WTC11 (cell line): ENCODE measurements at regions not wholly inside any gene's neighbourhood (a gene's known extent, or its start where the extent isn't known, plus 50 kb on each side); places are given as distances from the start of the nearest gene placed in this dataset.

Experiments
- ATF6 ChIP-seq: sonication (generic); formaldehyde crosslinking; IDR thresholded peaks from 2 replicates; pipeline ENCODE4 v1.8.1; 2023; ENCODE audit warnings: mild to moderate bottlenecking, missing genetic modification reagents
- FOXK1 ChIP-seq: sonication (generic); formaldehyde crosslinking; IDR thresholded peaks from 2 replicates; pipeline ENCODE4 v1.8.0; 2022; ENCODE audit warnings: mild to moderate bottlenecking, moderate library complexity, missing genetic modification reagents
- GRHL2 ChIP-seq: fragments of 250-450 bp; sonication (Bioruptor Pico); IDR thresholded peaks from 2 replicates; pipeline ENCODE4 v1.8.0; 2022; ENCODE audit warnings: mild to moderate bottlenecking, moderate library complexity; ENCODE audit not compliant: insufficient replicate concordance, severe bottlenecking
- IRF2 ChIP-seq: sonication (generic); formaldehyde crosslinking; IDR thresholded peaks from 2 replicates; pipeline ENCODE4 v1.8.0; 2022; ENCODE audit warnings: low read depth, missing genetic modification reagents, borderline replicate concordance
- KAT7 ChIP-seq: sonication (generic); formaldehyde crosslinking; IDR thresholded peaks from 2 replicates; pipeline ENCODE4 v1.8.1; 2023; ENCODE audit warnings: missing genetic modification reagents, mild to moderate bottlenecking, borderline replicate concordance
- NR2C2 ChIP-seq: sonication (generic); formaldehyde crosslinking; IDR thresholded peaks from 2 replicates; pipeline ENCODE4 v1.8.0; 2022; ENCODE audit warnings: mild to moderate bottlenecking, missing genetic modification reagents
- NR3C1 ChIP-seq: sonication (generic); formaldehyde crosslinking; conservative IDR thresholded peaks from 2 replicates; pipeline ENCODE4 v1.8.1; 2023; ENCODE audit warnings: low read depth, mild to moderate bottlenecking, missing genetic modification reagents
- RELA ChIP-seq: sonication (generic); formaldehyde crosslinking; IDR thresholded peaks from 2 replicates; pipeline ENCODE4 v1.8.1; 2022; ENCODE audit warnings: missing genetic modification reagents, mild to moderate bottlenecking, borderline replicate concordance
- RORB ChIP-seq: fragments of 250-450 bp; sonication (Bioruptor Pico); IDR thresholded peaks from 2 replicates; pipeline ENCODE4 v1.9.0; 2021; ENCODE audit warnings: mild to moderate bottlenecking
- ZNF138 ChIP-seq: sonication (generic); formaldehyde crosslinking; conservative IDR thresholded peaks from 2 replicates; pipeline ENCODE4 v1.8.1; 2022; ENCODE audit warnings: mild to moderate bottlenecking, moderate library complexity, missing genetic modification reagents
- ZNF317 ChIP-seq: sonication (generic); formaldehyde crosslinking; IDR thresholded peaks from 2 replicates; pipeline ENCODE4 v1.8.1; 2023; ENCODE audit warnings: low read depth, mild to moderate bottlenecking, moderate library complexity, missing genetic modification reagents, borderline replicate concordance
- ZNF396 ChIP-seq: fragments of 250-450 bp; sonication (Bioruptor Pico); IDR thresholded peaks from 2 replicates; pipeline ENCODE4 v1.8.0; 2021; ENCODE audit warnings: mild to moderate bottlenecking, moderate library complexity, borderline replicate concordance
- ZNF416 ChIP-seq: fragments of 250-450 bp; sonication (Bioruptor Pico); IDR thresholded peaks from 2 replicates; pipeline ENCODE4 v1.9.0; 2021; ENCODE audit warnings: mild to moderate bottlenecking, inconsistent platforms
- ZNF423 ChIP-seq: fragments of 250-450 bp; sonication (Bioruptor Pico); IDR thresholded peaks from 2 replicates; pipeline ENCODE4 v2.1.2; 2022; ENCODE audit warnings: mild to moderate bottlenecking, moderate library complexity
- ZNF425 ChIP-seq: fragments of 250-450 bp; sonication (Bioruptor Pico); conservative IDR thresholded peaks from 2 replicates; pipeline ENCODE4 v1.9.0; 2021; ENCODE audit warnings: mild to moderate bottlenecking
- TF ChIP-seq, protein P1 (sequence below): sonication (generic); formaldehyde crosslinking; IDR thresholded peaks from 2 replicates; pipeline ENCODE4 v1.8.0; 2023; ENCODE audit warnings: missing genetic modification reagents, mild to moderate bottlenecking, borderline replicate concordance
- TF ChIP-seq, protein P2 (sequence below): sonication (generic); formaldehyde crosslinking; IDR thresholded peaks from 2 replicates; pipeline ENCODE4 v1.8.1; 2023; ENCODE audit warnings: mild to moderate bottlenecking, missing genetic modification reagents, borderline replicate concordance
- TF ChIP-seq, protein P3 (sequence below): fragments of 250-450 bp; sonication (Bioruptor Pico); IDR thresholded peaks from 2 replicates; pipeline ENCODE4 v1.9.0; 2021; ENCODE audit warnings: mild to moderate bottlenecking
- TF ChIP-seq, protein P4 (sequence below): sonication (generic); formaldehyde crosslinking; IDR thresholded peaks from 2 replicates; pipeline ENCODE4 v1.8.0; 2022; ENCODE audit warnings: mild to moderate bottlenecking, missing genetic modification reagents
- TF ChIP-seq, protein P5 (sequence below): sonication (generic); formaldehyde crosslinking; IDR thresholded peaks from 2 replicates; pipeline ENCODE4 v1.8.0; 2022; ENCODE audit warnings: mild to moderate bottlenecking, missing genetic modification reagents

DNA sequence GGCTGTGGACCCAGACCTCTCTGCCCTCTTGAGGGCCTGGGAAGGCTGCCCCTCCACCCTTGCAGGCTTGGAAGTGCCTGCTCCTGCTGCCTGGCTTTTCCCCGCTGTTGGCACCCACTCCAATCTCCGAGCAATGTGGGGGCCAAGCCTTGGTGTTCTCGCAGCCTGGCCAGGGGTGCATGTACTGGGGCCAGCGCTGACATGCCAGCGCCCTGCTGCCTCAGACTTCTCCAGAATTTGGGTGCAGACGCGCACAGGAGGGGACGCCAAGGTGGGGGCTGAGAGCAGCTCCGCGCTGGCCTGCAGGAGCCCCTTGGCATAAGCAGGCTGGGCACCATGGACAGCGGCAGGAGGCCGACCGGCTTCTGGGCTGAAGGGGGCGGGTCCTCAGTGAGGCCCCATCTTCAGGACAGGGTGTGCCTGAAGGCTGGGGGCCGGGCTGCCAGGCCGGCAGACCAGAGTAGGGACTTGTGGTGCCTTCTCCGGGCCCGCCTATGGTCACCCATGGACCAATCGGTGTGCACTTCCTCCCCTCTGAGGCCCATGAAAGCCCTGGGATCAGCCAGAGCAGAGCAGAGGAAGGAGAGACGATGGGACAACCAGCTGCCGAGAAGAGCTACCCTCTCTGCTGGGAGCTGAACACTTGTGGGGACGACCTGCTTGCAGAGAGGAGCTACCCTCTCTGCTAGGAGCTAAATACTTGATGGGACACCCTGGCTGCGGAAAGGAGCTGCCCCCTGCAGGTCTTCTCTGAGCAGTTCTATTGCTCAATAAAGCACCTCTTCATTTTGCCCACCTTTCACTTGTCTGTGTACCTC, 118.3 kb downstream of the DNAAF6 start (continued):
- TF ChIP-seq, protein P1, sequence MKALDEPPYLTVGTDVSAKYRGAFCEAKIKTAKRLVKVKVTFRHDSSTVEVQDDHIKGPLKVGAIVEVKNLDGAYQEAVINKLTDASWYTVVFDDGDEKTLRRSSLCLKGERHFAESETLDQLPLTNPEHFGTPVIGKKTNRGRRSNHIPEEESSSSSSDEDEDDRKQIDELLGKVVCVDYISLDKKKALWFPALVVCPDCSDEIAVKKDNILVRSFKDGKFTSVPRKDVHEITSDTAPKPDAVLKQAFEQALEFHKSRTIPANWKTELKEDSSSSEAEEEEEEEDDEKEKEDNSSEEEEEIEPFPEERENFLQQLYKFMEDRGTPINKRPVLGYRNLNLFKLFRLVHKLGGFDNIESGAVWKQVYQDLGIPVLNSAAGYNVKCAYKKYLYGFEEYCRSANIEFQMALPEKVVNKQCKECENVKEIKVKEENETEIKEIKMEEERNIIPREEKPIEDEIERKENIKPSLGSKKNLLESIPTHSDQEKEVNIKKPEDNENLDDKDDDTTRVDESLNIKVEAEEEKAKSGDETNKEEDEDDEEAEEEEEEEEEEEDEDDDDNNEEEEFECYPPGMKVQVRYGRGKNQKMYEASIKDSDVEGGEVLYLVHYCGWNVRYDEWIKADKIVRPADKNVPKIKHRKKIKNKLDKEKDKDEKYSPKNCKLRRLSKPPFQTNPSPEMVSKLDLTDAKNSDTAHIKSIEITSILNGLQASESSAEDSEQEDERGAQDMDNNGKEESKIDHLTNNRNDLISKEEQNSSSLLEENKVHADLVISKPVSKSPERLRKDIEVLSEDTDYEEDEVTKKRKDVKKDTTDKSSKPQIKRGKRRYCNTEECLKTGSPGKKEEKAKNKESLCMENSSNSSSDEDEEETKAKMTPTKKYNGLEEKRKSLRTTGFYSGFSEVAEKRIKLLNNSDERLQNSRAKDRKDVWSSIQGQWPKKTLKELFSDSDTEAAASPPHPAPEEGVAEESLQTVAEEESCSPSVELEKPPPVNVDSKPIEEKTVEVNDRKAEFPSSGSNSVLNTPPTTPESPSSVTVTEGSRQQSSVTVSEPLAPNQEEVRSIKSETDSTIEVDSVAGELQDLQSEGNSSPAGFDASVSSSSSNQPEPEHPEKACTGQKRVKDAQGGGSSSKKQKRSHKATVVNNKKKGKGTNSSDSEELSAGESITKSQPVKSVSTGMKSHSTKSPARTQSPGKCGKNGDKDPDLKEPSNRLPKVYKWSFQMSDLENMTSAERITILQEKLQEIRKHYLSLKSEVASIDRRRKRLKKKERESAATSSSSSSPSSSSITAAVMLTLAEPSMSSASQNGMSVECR (CRISPR knock-in tag): peak; percentile 89
- TF ChIP-seq ZNF416 (CRISPR knock-in tag) (no peak), GRHL2 (CRISPR knock-in tag) (no peak), NR2C2 (CRISPR knock-in tag) (no peak), ZNF138 (CRISPR knock-in tag) (0 out of 2 replicates have a peak, but pooled peaks have one; percentile 58), ZNF396 (CRISPR knock-in tag) (no peak), IRF2 (no peak), RORB (CRISPR knock-in tag) (no peak), KAT7 (CRISPR knock-in tag) (no peak), ATF6 (CRISPR knock-in tag) (no peak), ZNF423 (CRISPR knock-in tag) (no peak), NR3C1 (CRISPR knock-in tag) (no peak), ZNF317 (no peak), FOXK1 (CRISPR knock-in tag) (0 out of 2 replicates have a peak, but pooled peaks have one; percentile 29), RELA (CRISPR knock-in tag) (peak; percentile 73; the same call in 1 of the 2 replicates), ZNF425 (CRISPR knock-in tag) (no peak)
- TF ChIP-seq, protein P2, sequence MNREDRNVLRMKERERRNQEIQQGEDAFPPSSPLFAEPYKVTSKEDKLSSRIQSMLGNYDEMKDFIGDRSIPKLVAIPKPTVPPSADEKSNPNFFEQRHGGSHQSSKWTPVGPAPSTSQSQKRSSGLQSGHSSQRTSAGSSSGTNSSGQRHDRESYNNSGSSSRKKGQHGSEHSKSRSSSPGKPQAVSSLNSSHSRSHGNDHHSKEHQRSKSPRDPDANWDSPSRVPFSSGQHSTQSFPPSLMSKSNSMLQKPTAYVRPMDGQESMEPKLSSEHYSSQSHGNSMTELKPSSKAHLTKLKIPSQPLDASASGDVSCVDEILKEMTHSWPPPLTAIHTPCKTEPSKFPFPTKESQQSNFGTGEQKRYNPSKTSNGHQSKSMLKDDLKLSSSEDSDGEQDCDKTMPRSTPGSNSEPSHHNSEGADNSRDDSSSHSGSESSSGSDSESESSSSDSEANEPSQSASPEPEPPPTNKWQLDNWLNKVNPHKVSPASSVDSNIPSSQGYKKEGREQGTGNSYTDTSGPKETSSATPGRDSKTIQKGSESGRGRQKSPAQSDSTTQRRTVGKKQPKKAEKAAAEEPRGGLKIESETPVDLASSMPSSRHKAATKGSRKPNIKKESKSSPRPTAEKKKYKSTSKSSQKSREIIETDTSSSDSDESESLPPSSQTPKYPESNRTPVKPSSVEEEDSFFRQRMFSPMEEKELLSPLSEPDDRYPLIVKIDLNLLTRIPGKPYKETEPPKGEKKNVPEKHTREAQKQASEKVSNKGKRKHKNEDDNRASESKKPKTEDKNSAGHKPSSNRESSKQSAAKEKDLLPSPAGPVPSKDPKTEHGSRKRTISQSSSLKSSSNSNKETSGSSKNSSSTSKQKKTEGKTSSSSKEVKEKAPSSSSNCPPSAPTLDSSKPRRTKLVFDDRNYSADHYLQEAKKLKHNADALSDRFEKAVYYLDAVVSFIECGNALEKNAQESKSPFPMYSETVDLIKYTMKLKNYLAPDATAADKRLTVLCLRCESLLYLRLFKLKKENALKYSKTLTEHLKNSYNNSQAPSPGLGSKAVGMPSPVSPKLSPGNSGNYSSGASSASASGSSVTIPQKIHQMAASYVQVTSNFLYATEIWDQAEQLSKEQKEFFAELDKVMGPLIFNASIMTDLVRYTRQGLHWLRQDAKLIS (CRISPR knock-in tag): no peak
- TF ChIP-seq, protein P3, sequence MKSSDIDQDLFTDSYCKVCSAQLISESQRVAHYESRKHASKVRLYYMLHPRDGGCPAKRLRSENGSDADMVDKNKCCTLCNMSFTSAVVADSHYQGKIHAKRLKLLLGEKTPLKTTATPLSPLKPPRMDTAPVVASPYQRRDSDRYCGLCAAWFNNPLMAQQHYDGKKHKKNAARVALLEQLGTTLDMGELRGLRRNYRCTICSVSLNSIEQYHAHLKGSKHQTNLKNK (CRISPR knock-in tag): no peak
- TF ChIP-seq, protein P4, sequence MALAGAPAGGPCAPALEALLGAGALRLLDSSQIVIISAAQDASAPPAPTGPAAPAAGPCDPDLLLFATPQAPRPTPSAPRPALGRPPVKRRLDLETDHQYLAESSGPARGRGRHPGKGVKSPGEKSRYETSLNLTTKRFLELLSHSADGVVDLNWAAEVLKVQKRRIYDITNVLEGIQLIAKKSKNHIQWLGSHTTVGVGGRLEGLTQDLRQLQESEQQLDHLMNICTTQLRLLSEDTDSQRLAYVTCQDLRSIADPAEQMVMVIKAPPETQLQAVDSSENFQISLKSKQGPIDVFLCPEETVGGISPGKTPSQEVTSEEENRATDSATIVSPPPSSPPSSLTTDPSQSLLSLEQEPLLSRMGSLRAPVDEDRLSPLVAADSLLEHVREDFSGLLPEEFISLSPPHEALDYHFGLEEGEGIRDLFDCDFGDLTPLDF (CRISPR knock-in tag): no peak
- TF ChIP-seq, protein P5, sequence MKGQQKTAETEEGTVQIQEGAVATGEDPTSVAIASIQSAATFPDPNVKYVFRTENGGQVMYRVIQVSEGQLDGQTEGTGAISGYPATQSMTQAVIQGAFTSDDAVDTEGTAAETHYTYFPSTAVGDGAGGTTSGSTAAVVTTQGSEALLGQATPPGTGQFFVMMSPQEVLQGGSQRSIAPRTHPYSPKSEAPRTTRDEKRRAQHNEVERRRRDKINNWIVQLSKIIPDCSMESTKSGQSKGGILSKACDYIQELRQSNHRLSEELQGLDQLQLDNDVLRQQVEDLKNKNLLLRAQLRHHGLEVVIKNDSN (CRISPR knock-in tag): peak; percentile 41; the same call in 1 of the 2 replicates
